Endothelial cell of umbilical vein (primary cell): ENCODE measurements at regions not wholly inside any gene's neighbourhood (a gene's known extent, or its start where the extent isn't known, plus 50 kb on each side); places are given as distances from the start of the nearest gene placed in this dataset.

ENCODE experiments used
- BruUV-seq: library from RNA; stranded (reverse); fragments of 400-500 nt; replicated peaks from 2 replicates; lab custom pipeline; 2021; lab: Mats Ljungman, UMichigan
- CTCF ChIA-PET: fragments of 300-600, 350-600 bp; sonication (Branson Sonifier 250); formaldehyde crosslinking; loops from one replicate; lab custom pipeline; 2021; ENCODE audit warnings: antibody characterized with exemption, inconsistent platforms; lab: Charles Lee
- POLR2A ChIA-PET: fragments of 300-600, 350-600 bp; sonication (Branson Sonifier 250); formaldehyde crosslinking; loops from one replicate; lab custom pipeline; 2021; ENCODE audit warnings: antibody characterized with exemption, inconsistent platforms; lab: Charles Lee
- DNase-seq: peaks from one replicate; pipeline ENCODE4 v3.0.0-alpha.2; 2011; ENCODE audit warnings: low read depth, low spot score
- FAIRE-seq: peaks from 2 replicates; lab custom pipeline; 2011; peaks lifted over from hg19 to GRCh38; lab: Jason Lieb, UNC
- H2AFZ ChIP-seq: 2 replicates; pipeline ENCODE4 v1.6.0; 2012; ENCODE audit warnings: low read depth, low read length, control low read depth, inconsistent platforms
- H3K27ac ChIP-seq: 2 replicates; pipeline ENCODE4 v1.5.1; 2011; ENCODE audit warnings: low read depth, mild to moderate bottlenecking, control low read depth, low read length, moderate library complexity; ENCODE audit not compliant: insufficient read depth
- H3K27me3 ChIP-seq, 2 experiments: 2 replicates each; pipeline versions ENCODE4 v1.6.0 to v1.6.1; 2011; ENCODE audit warnings: low read length in 2 of 2, mixed read lengths in 1 of 2; ENCODE audit not compliant: control insufficient read depth in 2 of 2, insufficient read depth in 2 of 2
- H3K36me3 ChIP-seq, 2 experiments: 2 replicates in 1 of 2; 3 replicates in 1 of 2; pipeline ENCODE4 v1.5.1; 2011; ENCODE audit warnings: low read length in 2 of 2, mild to moderate bottlenecking in 1 of 2, moderate library complexity in 1 of 2; ENCODE audit not compliant: control insufficient read depth in 2 of 2, insufficient read depth in 2 of 2; ENCODE audit errors: extremely low read depth in 1 of 2
- H3K4me1 ChIP-seq: 3 replicates; pipeline ENCODE4 v1.5.1; 2011; ENCODE audit warnings: mild to moderate bottlenecking, low read length; ENCODE audit not compliant: control insufficient read depth, insufficient read depth; ENCODE audit errors: extremely low read depth
- H3K4me2 ChIP-seq: 2 replicates; pipeline ENCODE4 v1.6.1; 2011; ENCODE audit warnings: low read length, control low read depth, mixed read lengths; ENCODE audit not compliant: insufficient read depth
- H3K4me3 ChIP-seq, 3 experiments: fragments of 200-600 bp in 1 of 3; sonication (generic), shearing (Covaris generic) in 1 of 3; replicated peaks in 1 of 3; 2 replicates each; pipeline ENCODE4 v1.5.1; 2011 to 2016; ENCODE audit warnings: control low read depth in 3 of 3, low read length in 3 of 3, mild to moderate bottlenecking in 2 of 3, inconsistent platforms in 1 of 3, low read depth in 1 of 3, moderate library complexity in 1 of 3; ENCODE audit not compliant: insufficient read depth in 1 of 3
- H3K79me2 ChIP-seq: 2 replicates; pipeline ENCODE4 v1.6.0; 2012; ENCODE audit warnings: low read length, inconsistent platforms; ENCODE audit not compliant: control insufficient read depth, insufficient read depth
- H3K9ac ChIP-seq: replicated peaks from 2 replicates; pipeline ENCODE3; 2011; ENCODE audit warnings: low read length, control low read depth; ENCODE audit not compliant: insufficient read depth; ENCODE audit errors: extremely low read depth
- H3K9me1 ChIP-seq: replicated peaks from 3 replicates; pipeline ENCODE4 v1.6.0; 2011; ENCODE audit warnings: mild to moderate bottlenecking, low read length; ENCODE audit not compliant: control insufficient read depth, insufficient read depth; ENCODE audit errors: extremely low read depth
- H3K9me3 ChIP-seq: replicated peaks from 2 replicates; pipeline ENCODE4 v1.5.1; 2012; ENCODE audit warnings: low read length, inconsistent platforms; ENCODE audit not compliant: control insufficient read depth, insufficient read depth
- H4K20me1 ChIP-seq: replicated peaks from 2 replicates; pipeline ENCODE3; 2011; ENCODE audit warnings: mild to moderate bottlenecking, low read length; ENCODE audit not compliant: control insufficient read depth, insufficient read depth; ENCODE audit errors: extremely low read depth
- EZH2 ChIP-seq: IDR thresholded peaks from 2 replicates; pipeline ENCODE4 v1.6.1; 2012; ENCODE audit warnings: borderline replicate concordance, low read depth, mild to moderate bottlenecking, moderate library complexity, low read length, inconsistent platforms; ENCODE audit not compliant: severe bottlenecking
- FOS ChIP-seq: IDR thresholded peaks from 2 replicates; pipeline ENCODE4 v1.6.1; 2011; ENCODE audit warnings: mild to moderate bottlenecking, low read length, moderate library complexity, borderline replicate concordance; ENCODE audit not compliant: insufficient read depth
- GATA2 ChIP-seq: IDR thresholded peaks from 2 replicates; pipeline ENCODE4 v1.7.0; 2011; ENCODE audit warnings: low read depth, mild to moderate bottlenecking, moderate library complexity, mixed read lengths, low read length; ENCODE audit not compliant: insufficient read length, insufficient read depth
- JUN ChIP-seq: IDR thresholded peaks from 2 replicates; pipeline ENCODE4 v1.6.1; 2011; ENCODE audit warnings: borderline replicate concordance, low read depth; ENCODE audit not compliant: insufficient read length, insufficient read depth
- MYC ChIP-seq: IDR thresholded peaks from one replicate; pipeline ENCODE4 v1.6.1; 2011; ENCODE audit warnings: mild to moderate bottlenecking, low read depth, low read length
- POLR2A ChIP-seq: IDR thresholded peaks from 2 replicates; pipeline ENCODE4 v1.6.1; 2012; ENCODE audit warnings: low read depth, mild to moderate bottlenecking, control low read depth, low read length
- POLR2AphosphoS5 ChIP-seq: IDR thresholded peaks from 2 replicates; pipeline ENCODE4 v1.6.1; 2012; ENCODE audit warnings: low read depth, mild to moderate bottlenecking, control low read depth, low read length, moderate library complexity; ENCODE audit not compliant: insufficient read depth
- dilution Hi-C: fragments of 300-500 bp; cut with MboI; formaldehyde crosslinking; loops from one replicate; pipeline ENCODE4 v1.15.0; 2019; ENCODE audit warnings: low sequenced_read_pairs; ENCODE audit not compliant: extremely low pct_ligation_motif_present
- intact Hi-C: fragments of 100-400 bp; cut with micrococcal nuclease; formaldehyde crosslinking; loops from one replicate; pipeline ENCODE4 v1.10.0; 2022
- TF ChIP-seq, protein P1 (sequence below): IDR thresholded peaks from 2 replicates; pipeline ENCODE4 v1.6.1; 2011; ENCODE audit not compliant: insufficient read depth, insufficient read length
- TF ChIP-seq, protein P2 (sequence below), 2 donors: IDR thresholded peaks; 1 replicate in 1 of 2; 2 replicates in 1 of 2; pipeline ENCODE4 v1.5.1; 2011; ENCODE audit warnings: low read length in 2 of 2, mild to moderate bottlenecking in 2 of 2, moderate library complexity in 2 of 2, control low read depth in 1 of 2, inconsistent platforms in 1 of 2, low read depth in 1 of 2; ENCODE audit not compliant: insufficient read depth in 1 of 2; ENCODE audit errors: extremely low read depth in 1 of 2

DNA sequence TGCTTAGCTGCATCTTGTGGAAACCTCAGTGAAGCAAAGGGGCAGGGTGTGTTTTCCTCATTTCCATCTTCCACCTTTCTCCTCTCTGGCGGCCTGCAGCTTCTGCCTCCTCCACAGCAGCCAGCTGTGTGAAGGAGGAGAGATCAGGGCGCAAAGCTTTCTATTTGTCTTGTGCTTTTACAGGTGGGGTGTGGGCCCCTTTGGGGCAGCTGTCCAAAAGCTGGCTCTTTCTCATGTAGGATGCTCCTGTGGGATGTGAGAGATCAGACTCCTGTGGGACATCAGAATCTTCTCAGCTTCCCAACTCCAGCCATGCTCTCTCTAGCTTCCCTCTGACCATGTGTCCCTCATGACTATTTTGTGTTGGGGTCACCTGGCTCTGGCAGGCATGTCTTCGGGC, 227.1 kb downstream of the MID1 start:
- Histone ChIP-seq H3K4me2 (no peak overlapping the region), H3K9me1 (no peaks in the 10 kb centered on the region), H3K4me3 (no peak overlapping the region), H3K4me1 (no peaks in the 10 kb centered on the region), H3K36me3 (no peaks in the 10 kb centered on the region), H2AFZ (no peak overlapping the region), H3K27me3 (no peaks in the 10 kb centered on the region), H3K27ac (no peak overlapping the region), H3K9me3 (no peaks in the 10 kb centered on the region), H3K9ac (no peak overlapping the region), H4K20me1 (no peaks in the 10 kb centered on the region), H3K79me2 (no peaks in the 10 kb centered on the region)
- ChIA-PET CTCF (interaction anchor here (0.7 to 1.3 kb wide), 2 partner anchors 13 to 457 kb away, joined by 3 to 4 read pairs; no protein-coding TSS in a partner anchor), POLR2A (no interaction called here)
- no TSS peak for BruUV-seq
- dilution Hi-C loops: no loop called here
- TF ChIP-seq POLR2A (no peak), EZH2 (no peak), GATA2 (no peak), MYC (no peak), JUN (no peak), FOS (no peak), POLR2AphosphoS5 (no peak)
- TF ChIP-seq, protein P1, sequence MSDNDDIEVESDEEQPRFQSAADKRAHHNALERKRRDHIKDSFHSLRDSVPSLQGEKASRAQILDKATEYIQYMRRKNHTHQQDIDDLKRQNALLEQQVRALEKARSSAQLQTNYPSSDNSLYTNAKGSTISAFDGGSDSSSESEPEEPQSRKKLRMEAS: no peak
- TF ChIP-seq, protein P2, sequence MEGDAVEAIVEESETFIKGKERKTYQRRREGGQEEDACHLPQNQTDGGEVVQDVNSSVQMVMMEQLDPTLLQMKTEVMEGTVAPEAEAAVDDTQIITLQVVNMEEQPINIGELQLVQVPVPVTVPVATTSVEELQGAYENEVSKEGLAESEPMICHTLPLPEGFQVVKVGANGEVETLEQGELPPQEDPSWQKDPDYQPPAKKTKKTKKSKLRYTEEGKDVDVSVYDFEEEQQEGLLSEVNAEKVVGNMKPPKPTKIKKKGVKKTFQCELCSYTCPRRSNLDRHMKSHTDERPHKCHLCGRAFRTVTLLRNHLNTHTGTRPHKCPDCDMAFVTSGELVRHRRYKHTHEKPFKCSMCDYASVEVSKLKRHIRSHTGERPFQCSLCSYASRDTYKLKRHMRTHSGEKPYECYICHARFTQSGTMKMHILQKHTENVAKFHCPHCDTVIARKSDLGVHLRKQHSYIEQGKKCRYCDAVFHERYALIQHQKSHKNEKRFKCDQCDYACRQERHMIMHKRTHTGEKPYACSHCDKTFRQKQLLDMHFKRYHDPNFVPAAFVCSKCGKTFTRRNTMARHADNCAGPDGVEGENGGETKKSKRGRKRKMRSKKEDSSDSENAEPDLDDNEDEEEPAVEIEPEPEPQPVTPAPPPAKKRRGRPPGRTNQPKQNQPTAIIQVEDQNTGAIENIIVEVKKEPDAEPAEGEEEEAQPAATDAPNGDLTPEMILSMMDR (IDR thresholded peaks at IDR 0.05; ENCODE audit: extremely low read depth in 1 of 2, insufficient read depth in 1 of 2, low read depth in 1 of 2, low read length in 2 of 2): no peak
- DNase-seq (no peak), FAIRE-seq (no peak)
- intact Hi-C loops: no loop called here
